ENCODE measurements at regions not wholly inside any gene's neighbourhood (a gene's known extent, or its start where the extent isn't known, plus 50 kb on each side); places are given as distances from the start of the nearest gene placed in this dataset.
"Not testable (repeated sequence)": the region's sequence is repeated elsewhere in the genome, so short reads cannot be mapped to it uniquely, and the experiment has no call there.

GRCh38 chr5:7131680-7132079 lies 264.3 kb upstream of the ADCY2 start:
- Mint-ChIP-seq H3K9me3 (peaks cover 18% of the 10 kb centered on the region), H3K27ac (no peak overlapping the region), H3K4me3 (no peak overlapping the region), H3K4me1 (no peaks in the 10 kb centered on the region), H3K36me3 (ENCODE audit: low read depth) (peaks cover 3% of the 10 kb centered on the region), H3K27me3 (ENCODE audit: low read depth) (peaks cover 4% of the 10 kb centered on the region)
- TF ChIP-seq CTCF (IDR thresholded peaks at IDR 0.05; ENCODE audit: unreplicated experiment in 3 of 3) = no peak

- no peaks in the 10 kb centered on the region for H3K4me1 Mint-ChIP-seq
- no peak overlapping the region for H3K4me3 Mint-ChIP-seq
- no peaks in the 10 kb centered on the region for H3K36me3 Mint-ChIP-seq (ENCODE audit: low read depth)
- no peak for TF ChIP-seq CTCF (IDR thresholded peaks at IDR 0.05; ENCODE audit: unreplicated experiment in 3 of 3)
- no peaks in the 10 kb centered on the region for H3K9me3 Mint-ChIP-seq
- H3K27ac Mint-ChIP-seq = no peak overlapping the region
- no peaks in the 10 kb centered on the region for H3K27me3 Mint-ChIP-seq (ENCODE audit: low read depth)
These were observed 249.1 kb upstream of the ADCY2 start for GRCh38 chr5:7146886-7147285.

GRCh38 chr5:7157083-7157482 lies 238.9 kb upstream of the ADCY2 start:
- Mint-ChIP-seq H3K27me3 (ENCODE audit: low read depth) (peaks cover 8% of the 10 kb centered on the region), H3K9me3 (peaks cover 55% of the 10 kb centered on the region), H3K4me3 (no peak overlapping the region), H3K36me3 (ENCODE audit: low read depth) (peaks cover 9% of the 10 kb centered on the region), H3K4me1 (no peaks in the 10 kb centered on the region), H3K27ac (no peak overlapping the region)
- TF ChIP-seq CTCF (IDR thresholded peaks at IDR 0.05; ENCODE audit: unreplicated experiment in 3 of 3) = no peak

GRCh38 chr5:7169240-7169878 lies 226.6 kb upstream of the ADCY2 start:
- Mint-ChIP-seq H3K4me1 (no peaks in the 10 kb centered on the region), H3K27ac (no peak overlapping the region), H3K27me3 (ENCODE audit: low read depth) (peaks cover 24% of the 10 kb centered on the region), H3K36me3 (ENCODE audit: low read depth) (peaks cover 8% of the 10 kb centered on the region), H3K4me3 (no peak overlapping the region), H3K9me3 (peaks cover 22% of the 10 kb centered on the region)
- no peak for TF ChIP-seq CTCF (IDR thresholded peaks at IDR 0.05; ENCODE audit: unreplicated experiment in 3 of 3)

- H3K36me3 Mint-ChIP-seq (ENCODE audit: low read depth); H3K4me1 Mint-ChIP-seq: not testable (repeated sequence)
- Mint-ChIP-seq H3K27me3 (ENCODE audit: low read depth) (peaks cover 19% of the 10 kb centered on the region), H3K4me3 (peak overlapping the region; percentile 56 to 80 (median 72)), H3K9me3 (peaks cover 22% of the 10 kb centered on the region), H3K27ac (peak overlapping the region in 1 of 3 experiments; percentile 23)
These were observed 225.2 kb upstream of the ADCY2 start for GRCh38 chr5:7170785-7171184.

GRCh38 chr5:7179364-7179763 lies 216.6 kb upstream of the ADCY2 start:
- Mint-ChIP-seq H3K9me3 (no peaks in the 10 kb centered on the region), H3K36me3 (ENCODE audit: low read depth) (no peaks in the 10 kb centered on the region), H3K27ac (no peak overlapping the region), H3K4me3 (no peak overlapping the region), H3K27me3 (ENCODE audit: low read depth) (peaks cover 16% of the 10 kb centered on the region), H3K4me1 (no peaks in the 10 kb centered on the region)
- no peak for TF ChIP-seq CTCF (IDR thresholded peaks at IDR 0.05; ENCODE audit: unreplicated experiment in 3 of 3)

Data from nephron (organoid).